K562 (cell line): ENCODE measurements at regions not wholly inside any gene's neighbourhood (a gene's known extent, or its start where the extent isn't known, plus 50 kb on each side); places are given as distances from the start of the nearest gene placed in this dataset.

Experiments used
- ATAC-seq: fragments of 200-7000 bp; cut with Tn5 transposase; 3 replicates; pipeline ENCODE4 v1.9.1; 2020; ENCODE audit warnings: moderate library complexity
- BruUV-seq: library from RNA; stranded (reverse); fragments of 400-500 nt; replicated peaks from 2 replicates; lab custom pipeline; 2021; lab: Mats Ljungman, UMichigan
- CTCF ChIA-PET: fragments of 300-600 bp; formaldehyde crosslinking; extraction: SDS; loops from one replicate; lab custom pipeline; 2021; ENCODE audit warnings: low intra/inter-chr PET ratio; lab: Yijun Ruan, JAX
- POLR2A ChIA-PET: fragments of 300-600, 350-650 bp; sonication (Branson Sonifier 250); formaldehyde crosslinking; extraction: SDS; loops from one replicate; lab custom pipeline; 2021; ENCODE audit warnings: antibody characterized with exemption, inconsistent platforms; lab: Yijun Ruan, JAX
- DNase-seq, 4 experiments: peaks; one replicate each; pipeline versions ENCODE4 v3.0.0 to v3.0.0-alpha.2; 2011 to 2018; ENCODE audit warnings: low spot score in 3 of 4, mixed read lengths in 3 of 4; ENCODE audit errors: extremely low read depth in 1 of 4
- FAIRE-seq: peaks from 2 replicates; lab custom pipeline; 2011; peaks lifted over from hg19 to GRCh38; lab: Jason Lieb, UNC
- H2AFZ ChIP-seq: 2 replicates; pipeline ENCODE4 v1.6.0; 2011; ENCODE audit warnings: low read depth, low read length, control low read depth, inconsistent platforms
- H3K27ac ChIP-seq: fragments of 200-600 bp; 3 replicates; pipeline ENCODE4 v1.8.0; 2011; ENCODE audit warnings: low read depth, mild to moderate bottlenecking, control low read depth, inconsistent platforms, low read length, moderate library complexity, mixed read lengths; ENCODE audit errors: extremely low read depth
- H3K27me3 ChIP-seq, 2 experiments: fragments of 300-600 bp in 1 of 2; 2 replicates in 1 of 2; 3 replicates in 1 of 2; pipeline versions ENCODE4 v1.6.0 to v1.8.0; 2011; ENCODE audit warnings: inconsistent platforms in 2 of 2, low read length in 2 of 2, mild to moderate bottlenecking in 1 of 2, mixed read lengths in 1 of 2, moderate library complexity in 1 of 2; ENCODE audit not compliant: control insufficient read depth in 2 of 2, insufficient read depth in 2 of 2
- H3K36me3 ChIP-seq: fragments of 300-600 bp; 3 replicates; pipeline ENCODE4 v1.8.0; 2011; ENCODE audit warnings: mild to moderate bottlenecking, low read length, inconsistent platforms; ENCODE audit not compliant: control insufficient read depth, insufficient read depth
- H3K4me1 ChIP-seq, 2 experiments: fragments of 200-600 bp in 1 of 2; replicated peaks in 1 of 2; 2 replicates in 1 of 2; 3 replicates in 1 of 2; pipeline versions ENCODE4 v1.5.1 to v1.8.0; 2011; ENCODE audit warnings: inconsistent platforms in 2 of 2, low read length in 2 of 2, mild to moderate bottlenecking in 1 of 2, mixed read lengths in 1 of 2, moderate library complexity in 1 of 2; ENCODE audit not compliant: control insufficient read depth in 2 of 2, insufficient read depth in 2 of 2
- H3K4me2 ChIP-seq: 2 replicates; pipeline ENCODE4 v1.6.1; 2011; ENCODE audit warnings: low read length, control low read depth, inconsistent platforms, mixed read lengths; ENCODE audit not compliant: insufficient read depth
- H3K4me3 ChIP-seq: fragments of 200-600 bp; sonication (generic), shearing (Covaris generic); 2 replicates; pipeline ENCODE4 v1.5.1; 2016; ENCODE audit warnings: control low read depth, inconsistent platforms
- H3K79me2 ChIP-seq: fragments of 200-600 bp; 3 replicates; pipeline ENCODE4 v1.8.0; 2011; ENCODE audit warnings: low read length, inconsistent platforms; ENCODE audit not compliant: control insufficient read depth, insufficient read depth
- H3K9ac ChIP-seq, 2 experiments: 2 replicates each; pipeline versions ENCODE4 v1.6.0 to v1.6.1; 2011; ENCODE audit warnings: low read depth in 2 of 2, low read length in 2 of 2, control low read depth in 1 of 2, inconsistent platforms in 1 of 2, mild to moderate bottlenecking in 1 of 2, mixed read lengths in 1 of 2; ENCODE audit not compliant: insufficient read depth in 1 of 2
- H3K9me1 ChIP-seq: one replicate; pipeline ENCODE4 v1.6.0; 2011; ENCODE audit warnings: inconsistent platforms, mild to moderate bottlenecking, low read length, moderate library complexity; ENCODE audit not compliant: control insufficient read depth, insufficient read depth
- H3K9me3 ChIP-seq: replicated peaks from 2 replicates; pipeline ENCODE4 v1.5.1; 2011; ENCODE audit warnings: low read depth, low read length, inconsistent platforms; ENCODE audit not compliant: control insufficient read depth, insufficient read depth
- H4K20me1 ChIP-seq: replicated peaks from 2 replicates; pipeline ENCODE4 v1.6.1; 2011; ENCODE audit warnings: low read length, inconsistent platforms, mixed read lengths; ENCODE audit not compliant: control insufficient read depth, insufficient read depth
- BRCA1 ChIP-seq, 2 experiments: fragments of 450-650 bp in 1 of 2; sonication (generic) in 1 of 2; formaldehyde crosslinking in 1 of 2; IDR thresholded peaks; 2 replicates each; pipeline versions ENCODE4 v1.5.0 to v1.6.1; 2017 to 2020; ENCODE audit warnings: mild to moderate bottlenecking in 1 of 2, missing genetic modification reagents in 1 of 2
- CREB3L1 ChIP-seq: fragments of 450-650 bp; IDR thresholded peaks from 2 replicates; pipeline ENCODE4 v1.6.1; 2014; ENCODE audit warnings: low read depth, mild to moderate bottlenecking, moderate library complexity, borderline replicate concordance
- GATAD2A ChIP-seq: fragments of 450-650 bp; IDR thresholded peaks from 2 replicates; pipeline ENCODE4 v1.6.1; 2017
- GTF2A2 ChIP-seq: IDR thresholded peaks from 2 replicates; pipeline ENCODE4 v1.6.1; 2016; ENCODE audit warnings: mild to moderate bottlenecking, missing genetic modification characterization, missing compliant biosample characterization
- HNRNPH1 ChIP-seq: fragments of 200-400 bp; formaldehyde crosslinking; optimal IDR thresholded peaks from 2 replicates; pipeline ENCODE3; 2017; ENCODE audit warnings: low read depth, mild to moderate bottlenecking, low read length, moderate library complexity
- KAT8 ChIP-seq: fragments of 450-650 bp; IDR thresholded peaks from 2 replicates; pipeline ENCODE4 v1.6.1; 2016; ENCODE audit warnings: low read depth, mild to moderate bottlenecking
- SFPQ ChIP-seq: fragments of 200-400 bp; formaldehyde crosslinking; IDR thresholded peaks from 2 replicates; pipeline ENCODE4 v1.6.1; 2017; ENCODE audit warnings: mild to moderate bottlenecking, low read depth, low read length, moderate library complexity
- SRF ChIP-seq, 2 experiments: fragments of 250-450, 450-650 bp in 1 of 2; sonication (Bioruptor Pico) in 1 of 2; sonication (generic) in 1 of 2; formaldehyde crosslinking; IDR thresholded peaks; 2 replicates each; pipeline versions ENCODE4 v1.5.0 to v1.5.1; 2020 to 2022; ENCODE audit warnings: mild to moderate bottlenecking in 1 of 2, missing genetic modification reagents in 1 of 2
- TCF7L2 ChIP-seq: fragments of 150-350 bp; IDR thresholded peaks from 2 replicates; pipeline ENCODE4 v1.6.1; 2016; ENCODE audit warnings: low read depth, mild to moderate bottlenecking, low read length, moderate library complexity
- THRA ChIP-seq: fragments of 450-650 bp; IDR thresholded peaks from 2 replicates; pipeline ENCODE4 v1.6.1; 2017; ENCODE audit warnings: mild to moderate bottlenecking, moderate library complexity
- TRIM24 ChIP-seq, 2 experiments: fragments of 450-650 bp; IDR thresholded peaks; 2 replicates each; pipeline ENCODE4 v1.6.1; 2016
- ZNF24 ChIP-seq: fragments of 450-650 bp; IDR thresholded peaks from 2 replicates; pipeline ENCODE4 v1.6.1; 2016
- ZNF830 ChIP-seq: fragments of 250-450 bp; sonication (Bioruptor Pico); IDR thresholded peaks from 2 replicates; pipeline ENCODE4 v1.5.0; 2021; ENCODE audit warnings: mild to moderate bottlenecking
- WGBS: fragments of 100-300 bp; shearing (Covaris generic); methylation state at CpG from one replicate; pipeline ENCODE4 v1.1.6; 2016; ENCODE audit warnings: low coverage, mixed read lengths; ENCODE audit not compliant: insufficient coverage; ENCODE audit errors: missing lambda C conversion rate; 5-methylcytosine and 5-hydroxymethylcytosine counted together
- in situ Hi-C: fragments of 300-500 bp; cut with MboI; formaldehyde crosslinking; loops from 4 replicates; pipeline ENCODE4 v1.15.0; 2018; ENCODE audit warnings: inconsistent platforms, mixed read lengths
- intact Hi-C: fragments of 100-400 bp; cut with micrococcal nuclease; formaldehyde crosslinking; loops from 2 replicates; pipeline ENCODE4 v1.14.2; 2022

- ATAC-seq: no peak
- Histone ChIP-seq H3K79me2 (no peaks in the 10 kb centered on the region), H3K4me2 (no peak overlapping the region), H3K9me1 (no peaks in the 10 kb centered on the region), H3K4me1 (no peaks in the 10 kb centered on the region), H2AFZ (no peak overlapping the region), H3K9ac (no peak overlapping the region), H3K36me3 (no peaks in the 10 kb centered on the region), H3K27me3 (peaks cover 4 to 28% of the 10 kb centered on the region in 2 experiments; a peak in 4 of 5 replicates), H3K4me3 (no peak overlapping the region), H4K20me1 (no peaks in the 10 kb centered on the region), H3K27ac (no peak overlapping the region), H3K9me3 (no peaks in the 10 kb centered on the region)
- DNase-seq: no peak
- FAIRE-seq: no peak
- ChIA-PET POLR2A (no interaction called here), CTCF (no interaction called here)
- intact Hi-C loops (no loop called here), in situ Hi-C loops (no loop called here)
- no TSS peak for BruUV-seq
- WGBS: 0% methylated on average over 9 of the region's 9 CpGs
- TF ChIP-seq THRA (no peak), SRF (CRISPR knock-in tag; IDR thresholded peaks at IDR 0.05) (no peak), ZNF830 (CRISPR knock-in tag) (no peak), TCF7L2 (no peak), GATAD2A (no peak), ZNF24 (no peak), SFPQ (no peak), TRIM24 (IDR thresholded peaks at IDR 0.05) (no peak), BRCA1 (IDR thresholded peaks at IDR 0.05) (no peak), BRCA1 (CRISPR knock-in tag; IDR thresholded peaks at IDR 0.05) (no peak), KAT8 (no peak), CREB3L1 (no peak), HNRNPH1 (no peak), GTF2A2 (tag) (no peak)
Measured at GRCh38 chr7:68840991-68841390, 757.3 kb upstream of the AUTS2 start.
